Endothelial cell of umbilical vein (primary cell): ENCODE measurements at regions not wholly inside any gene's neighbourhood (a gene's known extent, or its start where the extent isn't known, plus 50 kb on each side); places are given as distances from the start of the nearest gene placed in this dataset.

Experiments
- BruUV-seq: library from RNA; stranded (reverse); fragments of 400-500 nt; replicated peaks from 2 replicates; lab custom pipeline; 2021; lab: Mats Ljungman, UMichigan
- CTCF ChIA-PET: fragments of 300-600, 350-600 bp; sonication (Branson Sonifier 250); formaldehyde crosslinking; loops from one replicate; lab custom pipeline; 2021; ENCODE audit warnings: antibody characterized with exemption, inconsistent platforms; lab: Charles Lee
- POLR2A ChIA-PET: fragments of 300-600, 350-600 bp; sonication (Branson Sonifier 250); formaldehyde crosslinking; loops from one replicate; lab custom pipeline; 2021; ENCODE audit warnings: antibody characterized with exemption, inconsistent platforms; lab: Charles Lee
- DNase-seq: peaks from one replicate; pipeline ENCODE4 v3.0.0-alpha.2; 2011; ENCODE audit warnings: low read depth, low spot score
- FAIRE-seq: peaks from 2 replicates; lab custom pipeline; 2011; peaks lifted over from hg19 to GRCh38; lab: Jason Lieb, UNC
- H2AFZ ChIP-seq: 2 replicates; pipeline ENCODE4 v1.6.0; 2012; ENCODE audit warnings: low read depth, low read length, control low read depth, inconsistent platforms
- H3K27ac ChIP-seq: 2 replicates; pipeline ENCODE4 v1.5.1; 2011; ENCODE audit warnings: low read depth, mild to moderate bottlenecking, control low read depth, low read length, moderate library complexity; ENCODE audit not compliant: insufficient read depth
- H3K27me3 ChIP-seq, 2 experiments: 2 replicates each; pipeline versions ENCODE4 v1.6.0 to v1.6.1; 2011; ENCODE audit warnings: low read length in 2 of 2, mixed read lengths in 1 of 2; ENCODE audit not compliant: control insufficient read depth in 2 of 2, insufficient read depth in 2 of 2
- H3K36me3 ChIP-seq, 2 experiments: 2 replicates in 1 of 2; 3 replicates in 1 of 2; pipeline ENCODE4 v1.5.1; 2011; ENCODE audit warnings: low read length in 2 of 2, mild to moderate bottlenecking in 1 of 2, moderate library complexity in 1 of 2; ENCODE audit not compliant: control insufficient read depth in 2 of 2, insufficient read depth in 2 of 2; ENCODE audit errors: extremely low read depth in 1 of 2
- H3K4me1 ChIP-seq: 3 replicates; pipeline ENCODE4 v1.5.1; 2011; ENCODE audit warnings: mild to moderate bottlenecking, low read length; ENCODE audit not compliant: control insufficient read depth, insufficient read depth; ENCODE audit errors: extremely low read depth
- H3K4me2 ChIP-seq: 2 replicates; pipeline ENCODE4 v1.6.1; 2011; ENCODE audit warnings: low read length, control low read depth, mixed read lengths; ENCODE audit not compliant: insufficient read depth
- H3K4me3 ChIP-seq, 3 experiments: fragments of 200-600 bp in 1 of 3; sonication (generic), shearing (Covaris generic) in 1 of 3; replicated peaks in 1 of 3; 2 replicates each; pipeline ENCODE4 v1.5.1; 2011 to 2016; ENCODE audit warnings: control low read depth in 3 of 3, low read length in 3 of 3, mild to moderate bottlenecking in 2 of 3, inconsistent platforms in 1 of 3, low read depth in 1 of 3, moderate library complexity in 1 of 3; ENCODE audit not compliant: insufficient read depth in 1 of 3
- H3K79me2 ChIP-seq: 2 replicates; pipeline ENCODE4 v1.6.0; 2012; ENCODE audit warnings: low read length, inconsistent platforms; ENCODE audit not compliant: control insufficient read depth, insufficient read depth
- H3K9ac ChIP-seq: replicated peaks from 2 replicates; pipeline ENCODE3; 2011; ENCODE audit warnings: low read length, control low read depth; ENCODE audit not compliant: insufficient read depth; ENCODE audit errors: extremely low read depth
- H3K9me1 ChIP-seq: replicated peaks from 3 replicates; pipeline ENCODE4 v1.6.0; 2011; ENCODE audit warnings: mild to moderate bottlenecking, low read length; ENCODE audit not compliant: control insufficient read depth, insufficient read depth; ENCODE audit errors: extremely low read depth
- H3K9me3 ChIP-seq: replicated peaks from 2 replicates; pipeline ENCODE4 v1.5.1; 2012; ENCODE audit warnings: low read length, inconsistent platforms; ENCODE audit not compliant: control insufficient read depth, insufficient read depth
- H4K20me1 ChIP-seq: replicated peaks from 2 replicates; pipeline ENCODE3; 2011; ENCODE audit warnings: mild to moderate bottlenecking, low read length; ENCODE audit not compliant: control insufficient read depth, insufficient read depth; ENCODE audit errors: extremely low read depth
- EZH2 ChIP-seq: IDR thresholded peaks from 2 replicates; pipeline ENCODE4 v1.6.1; 2012; ENCODE audit warnings: borderline replicate concordance, low read depth, mild to moderate bottlenecking, moderate library complexity, low read length, inconsistent platforms; ENCODE audit not compliant: severe bottlenecking
- FOS ChIP-seq: IDR thresholded peaks from 2 replicates; pipeline ENCODE4 v1.6.1; 2011; ENCODE audit warnings: mild to moderate bottlenecking, low read length, moderate library complexity, borderline replicate concordance; ENCODE audit not compliant: insufficient read depth
- GATA2 ChIP-seq: IDR thresholded peaks from 2 replicates; pipeline ENCODE4 v1.7.0; 2011; ENCODE audit warnings: low read depth, mild to moderate bottlenecking, moderate library complexity, mixed read lengths, low read length; ENCODE audit not compliant: insufficient read length, insufficient read depth
- JUN ChIP-seq: IDR thresholded peaks from 2 replicates; pipeline ENCODE4 v1.6.1; 2011; ENCODE audit warnings: borderline replicate concordance, low read depth; ENCODE audit not compliant: insufficient read length, insufficient read depth
- MYC ChIP-seq: IDR thresholded peaks from one replicate; pipeline ENCODE4 v1.6.1; 2011; ENCODE audit warnings: mild to moderate bottlenecking, low read depth, low read length
- POLR2A ChIP-seq: IDR thresholded peaks from 2 replicates; pipeline ENCODE4 v1.6.1; 2012; ENCODE audit warnings: low read depth, mild to moderate bottlenecking, control low read depth, low read length
- POLR2AphosphoS5 ChIP-seq: IDR thresholded peaks from 2 replicates; pipeline ENCODE4 v1.6.1; 2012; ENCODE audit warnings: low read depth, mild to moderate bottlenecking, control low read depth, low read length, moderate library complexity; ENCODE audit not compliant: insufficient read depth
- dilution Hi-C: fragments of 300-500 bp; cut with MboI; formaldehyde crosslinking; loops from one replicate; pipeline ENCODE4 v1.15.0; 2019; ENCODE audit warnings: low sequenced_read_pairs; ENCODE audit not compliant: extremely low pct_ligation_motif_present
- intact Hi-C: fragments of 100-400 bp; cut with micrococcal nuclease; formaldehyde crosslinking; loops from one replicate; pipeline ENCODE4 v1.10.0; 2022
- TF ChIP-seq, protein P1 (sequence below), 2 donors: IDR thresholded peaks; 1 replicate in 1 of 2; 2 replicates in 1 of 2; pipeline ENCODE4 v1.5.1; 2011; ENCODE audit warnings: low read length in 2 of 2, mild to moderate bottlenecking in 2 of 2, moderate library complexity in 2 of 2, control low read depth in 1 of 2, inconsistent platforms in 1 of 2, low read depth in 1 of 2; ENCODE audit not compliant: insufficient read depth in 1 of 2; ENCODE audit errors: extremely low read depth in 1 of 2

- Histone ChIP-seq H3K4me2 (no peak overlapping the region), H3K4me1 (peaks cover 5% of the 10 kb centered on the region), H3K36me3 (no peaks in the 10 kb centered on the region), H3K9ac (no peak overlapping the region), H3K27ac (no peak overlapping the region), H4K20me1 (no peaks in the 10 kb centered on the region), H3K4me3 (no peak overlapping the region), H3K79me2 (no peaks in the 10 kb centered on the region), H3K9me1 (no peaks in the 10 kb centered on the region), H3K9me3 (no peaks in the 10 kb centered on the region), H2AFZ (no peak overlapping the region), H3K27me3 (peaks cover 0 to 3% of the 10 kb centered on the region in 2 experiments)
- dilution Hi-C loops: no loop called here
- BruUV-seq: no TSS peak
- no peak for TF ChIP-seq MYC
- no peak for TF ChIP-seq FOS
- TF ChIP-seq POLR2A: no peak
- no peak for TF ChIP-seq JUN
- TF ChIP-seq POLR2AphosphoS5: no peak
- no peak for TF ChIP-seq EZH2
- no peak for TF ChIP-seq GATA2
- TF ChIP-seq, protein P1, sequence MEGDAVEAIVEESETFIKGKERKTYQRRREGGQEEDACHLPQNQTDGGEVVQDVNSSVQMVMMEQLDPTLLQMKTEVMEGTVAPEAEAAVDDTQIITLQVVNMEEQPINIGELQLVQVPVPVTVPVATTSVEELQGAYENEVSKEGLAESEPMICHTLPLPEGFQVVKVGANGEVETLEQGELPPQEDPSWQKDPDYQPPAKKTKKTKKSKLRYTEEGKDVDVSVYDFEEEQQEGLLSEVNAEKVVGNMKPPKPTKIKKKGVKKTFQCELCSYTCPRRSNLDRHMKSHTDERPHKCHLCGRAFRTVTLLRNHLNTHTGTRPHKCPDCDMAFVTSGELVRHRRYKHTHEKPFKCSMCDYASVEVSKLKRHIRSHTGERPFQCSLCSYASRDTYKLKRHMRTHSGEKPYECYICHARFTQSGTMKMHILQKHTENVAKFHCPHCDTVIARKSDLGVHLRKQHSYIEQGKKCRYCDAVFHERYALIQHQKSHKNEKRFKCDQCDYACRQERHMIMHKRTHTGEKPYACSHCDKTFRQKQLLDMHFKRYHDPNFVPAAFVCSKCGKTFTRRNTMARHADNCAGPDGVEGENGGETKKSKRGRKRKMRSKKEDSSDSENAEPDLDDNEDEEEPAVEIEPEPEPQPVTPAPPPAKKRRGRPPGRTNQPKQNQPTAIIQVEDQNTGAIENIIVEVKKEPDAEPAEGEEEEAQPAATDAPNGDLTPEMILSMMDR (IDR thresholded peaks at IDR 0.05; ENCODE audit: extremely low read depth in 1 of 2, insufficient read depth in 1 of 2, low read depth in 1 of 2, low read length in 2 of 2): no peak
- DNase-seq: no peak
- intact Hi-C loops: no loop called here
- no peak for FAIRE-seq
- CTCF ChIA-PET: interaction anchor here (1.0 to 2.5 kb wide), 3 partner anchors 46 to 294 kb away, joined by 3 to 9 read pairs (median 4); no protein-coding TSS in a partner anchor
- POLR2A ChIA-PET: no interaction called here
These were observed 78.6 kb upstream of the ZFHX3 start for GRCh38 chr16:73126525-73126853.
